Body of pancreas (tissue), 4 donors: ENCODE measurements at regions not wholly inside any gene's neighbourhood (a gene's known extent, or its start where the extent isn't known, plus 50 kb on each side); places are given as distances from the start of the nearest gene placed in this dataset.

Experiments
- CTCF ChIP-seq, 7 experiments: fragments of 450-650 bp in 4 of 7; fragments of 200-600 bp in 3 of 7; sonication (generic) in 3 of 7; IDR thresholded peaks; one replicate each; pipeline ENCODE4 v1.5.1; 2016 to 2019; ENCODE audit warnings: antibody characterized with exemption in 7 of 7
- POLR2A ChIP-seq, 3 donors: fragments of 450-650 bp; IDR thresholded peaks; one replicate each; pipeline ENCODE4 v1.6.1; 2016; ENCODE audit warnings: antibody characterized with exemption in 3 of 3, mild to moderate bottlenecking in 2 of 3

- no peak for TF ChIP-seq CTCF (IDR thresholded peaks at IDR 0.05)
- no peak for TF ChIP-seq POLR2A (IDR thresholded peaks at IDR 0.05)
Measured at GRCh38 chr6:130697271-130697994, 129.8 kb upstream of the SMLR1 start.
